Neural cell (in vitro differentiated cells): ENCODE measurements at regions not wholly inside any gene's neighbourhood (a gene's known extent, or its start where the extent isn't known, plus 50 kb on each side); places are given as distances from the start of the nearest gene placed in this dataset.

Experiments
- H2AFZ ChIP-seq: fragments of 200-600, 300-800 bp; sonication (generic), shearing (Covaris generic); 2 replicates; pipeline ENCODE4 v1.6.0; 2014; ENCODE audit warnings: low read depth, mild to moderate bottlenecking, antibody characterized with exemption, low read length, moderate library complexity
- H3F3A ChIP-seq: fragments of 200-600 bp; shearing (Covaris generic); 2 replicates; pipeline ENCODE4 v1.6.1; 2016; ENCODE audit warnings: mild to moderate bottlenecking, moderate library complexity, mixed read lengths, antibody characterized with exemption, low read length; ENCODE audit not compliant: insufficient read depth, poor library complexity, severe bottlenecking
- H3K27ac ChIP-seq: fragments of 200-600, 300-800 bp; sonication (generic), shearing (Covaris generic); 2 replicates; pipeline ENCODE4 v1.5.1; 2014; ENCODE audit warnings: mild to moderate bottlenecking, low read length, moderate library complexity
- H3K27me3 ChIP-seq: fragments of 300-800, 200-600 bp; sonication (generic), shearing (Covaris generic); 2 replicates; pipeline ENCODE4 v1.6.0; 2014; ENCODE audit warnings: mild to moderate bottlenecking, low read depth, low read length, moderate library complexity; ENCODE audit not compliant: insufficient read depth
- H3K36me3 ChIP-seq: fragments of 300-800, 200-600 bp; sonication (generic), shearing (Covaris generic); 2 replicates; pipeline ENCODE4 v1.5.1; 2014; ENCODE audit warnings: mild to moderate bottlenecking, antibody characterized with exemption, low read length, moderate library complexity; ENCODE audit not compliant: insufficient read depth
- H3K4me2 ChIP-seq: fragments of 300-800, 200-600 bp; sonication (generic), shearing (Covaris generic); 2 replicates; pipeline ENCODE4 v1.6.0; 2014; ENCODE audit warnings: mild to moderate bottlenecking, low read length
- H3K4me3 ChIP-seq: fragments of 300-800, 200-600 bp; sonication (generic), shearing (Covaris generic); 2 replicates; pipeline ENCODE4 v1.5.1; 2014; ENCODE audit warnings: mild to moderate bottlenecking, low read length, moderate library complexity
- H3K79me2 ChIP-seq: fragments of 200-600 bp; shearing (Covaris generic); replicated peaks from 2 replicates; pipeline ENCODE4 v1.6.0; 2014; ENCODE audit warnings: mild to moderate bottlenecking, low read length, moderate library complexity; ENCODE audit not compliant: insufficient read depth
- H3K9ac ChIP-seq: fragments of 300-800, 200-600 bp; sonication (generic), shearing (Covaris generic); 2 replicates; pipeline ENCODE4 v1.6.1; 2016; ENCODE audit warnings: mild to moderate bottlenecking, low read length, mixed read lengths
- H3K9me2 ChIP-seq: fragments of 200-600 bp; shearing (Covaris generic); 2 replicates; pipeline ENCODE4 v1.6.1; 2016; ENCODE audit warnings: mild to moderate bottlenecking, low read length, mixed read lengths; ENCODE audit not compliant: insufficient read depth
- H3K9me3 ChIP-seq: fragments of 200-600, 300-800 bp; sonication (generic), shearing (Covaris generic); 2 replicates; pipeline ENCODE4 v1.6.1; 2016; ENCODE audit warnings: mild to moderate bottlenecking, mixed run types, low read length, moderate library complexity, mixed read lengths
- H4K20me1 ChIP-seq: fragments of 200-600 bp; shearing (Covaris generic); 2 replicates; pipeline ENCODE4 v1.6.1; 2016; ENCODE audit warnings: mild to moderate bottlenecking, mixed run types; ENCODE audit not compliant: insufficient read depth
- EP300 ChIP-seq: fragments of 450-650 bp; conservative IDR thresholded peaks from 2 replicates; pipeline ENCODE4 v1.6.1; 2014; ENCODE audit warnings: antibody characterized with exemption, mild to moderate bottlenecking, moderate library complexity; ENCODE audit not compliant: poor library complexity, severe bottlenecking
- EZH2 ChIP-seq: fragments of 200-600, 300-800 bp; shearing (Covaris generic), sonication (generic); IDR thresholded peaks from 2 replicates; pipeline ENCODE4 v1.6.1; 2014; ENCODE audit warnings: antibody characterized with exemption, low read length, borderline replicate concordance, mild to moderate bottlenecking; ENCODE audit not compliant: insufficient read depth, poor library complexity, severe bottlenecking
- MXI1 ChIP-seq: fragments of 450-650 bp; conservative IDR thresholded peaks from 2 replicates; pipeline ENCODE4 v1.6.1; 2014; ENCODE audit warnings: antibody characterized with exemption, mild to moderate bottlenecking; ENCODE audit not compliant: poor library complexity, severe bottlenecking
- POLR2AphosphoS5 ChIP-seq: IDR thresholded peaks from 2 replicates; pipeline ENCODE4 v1.6.1; 2012
- RAD21 ChIP-seq: fragments of 450-650 bp; conservative IDR thresholded peaks from 2 replicates; pipeline ENCODE4 v1.6.1; 2014; ENCODE audit warnings: antibody characterized with exemption, mild to moderate bottlenecking, moderate library complexity
- SMC3 ChIP-seq: fragments of 450-650 bp; conservative IDR thresholded peaks from 2 replicates; pipeline ENCODE4 v1.6.1; 2014; ENCODE audit warnings: antibody characterized with exemption, mild to moderate bottlenecking, moderate library complexity; ENCODE audit not compliant: poor library complexity
- TAF1 ChIP-seq: IDR thresholded peaks from 2 replicates; pipeline ENCODE4 v1.6.1; 2012; ENCODE audit warnings: low read depth
- TF ChIP-seq, protein P1 (sequence below): fragments of 450-650 bp; IDR thresholded peaks from 2 replicates; pipeline ENCODE4 v1.5.1; 2014; ENCODE audit warnings: antibody characterized with exemption, mild to moderate bottlenecking, moderate library complexity; ENCODE audit not compliant: poor library complexity, severe bottlenecking
- TF ChIP-seq, protein P2 (sequence below): IDR thresholded peaks from 2 replicates; pipeline ENCODE4 v1.6.1; 2012; ENCODE audit warnings: borderline replicate concordance

DNA sequence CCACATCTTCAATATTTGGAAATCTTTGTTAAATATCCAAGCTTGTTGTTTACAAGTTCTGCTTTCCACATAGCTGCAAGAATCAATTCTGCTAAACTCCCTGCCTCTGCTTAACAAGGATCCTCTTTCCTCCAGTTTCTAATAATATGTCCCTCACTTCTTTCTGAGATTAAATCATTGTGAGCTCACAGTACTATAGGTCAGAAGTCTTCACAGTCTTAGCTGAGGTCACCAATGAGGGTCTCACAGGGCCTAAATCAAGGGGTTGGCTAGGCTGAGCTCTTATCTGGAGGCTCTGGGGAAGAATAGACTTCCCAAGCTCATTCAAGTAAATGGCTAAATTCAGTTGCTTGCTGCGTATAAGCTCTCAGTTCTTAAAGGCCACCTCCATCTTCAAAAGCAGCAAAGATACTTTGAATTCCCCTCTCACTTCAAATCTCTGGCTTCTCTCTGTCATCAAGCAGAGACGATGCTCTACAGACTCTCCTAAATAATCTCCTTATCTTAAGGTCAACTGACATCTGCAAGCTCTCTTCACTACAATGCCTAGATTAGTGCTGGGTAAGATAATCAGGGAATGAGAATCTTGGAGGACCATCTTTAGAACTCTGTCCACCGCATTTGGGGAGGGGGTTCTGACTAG lies 175.3 kb downstream of the PLPPR4 start:
- Histone ChIP-seq H2AFZ (no peak overlapping the region), H3K27ac (no peak overlapping the region), H3K27me3 (no peaks in the 10 kb centered on the region), H3K4me2 (no peak overlapping the region), H3K79me2 (no peaks in the 10 kb centered on the region), H3K9ac (no peak overlapping the region), H3F3A (no peaks in the 10 kb centered on the region), H3K9me3 (no peaks in the 10 kb centered on the region), H4K20me1 (no peaks in the 10 kb centered on the region), H3K36me3 (no peaks in the 10 kb centered on the region), H3K9me2 (no peaks in the 10 kb centered on the region), H3K4me3 (no peak overlapping the region)
- no peak for TF ChIP-seq RAD21
- no peak for TF ChIP-seq EZH2
- TF ChIP-seq SMC3 = no peak
- TF ChIP-seq POLR2AphosphoS5 = no peak
- TF ChIP-seq TAF1 = no peak
- TF ChIP-seq, protein P1, sequence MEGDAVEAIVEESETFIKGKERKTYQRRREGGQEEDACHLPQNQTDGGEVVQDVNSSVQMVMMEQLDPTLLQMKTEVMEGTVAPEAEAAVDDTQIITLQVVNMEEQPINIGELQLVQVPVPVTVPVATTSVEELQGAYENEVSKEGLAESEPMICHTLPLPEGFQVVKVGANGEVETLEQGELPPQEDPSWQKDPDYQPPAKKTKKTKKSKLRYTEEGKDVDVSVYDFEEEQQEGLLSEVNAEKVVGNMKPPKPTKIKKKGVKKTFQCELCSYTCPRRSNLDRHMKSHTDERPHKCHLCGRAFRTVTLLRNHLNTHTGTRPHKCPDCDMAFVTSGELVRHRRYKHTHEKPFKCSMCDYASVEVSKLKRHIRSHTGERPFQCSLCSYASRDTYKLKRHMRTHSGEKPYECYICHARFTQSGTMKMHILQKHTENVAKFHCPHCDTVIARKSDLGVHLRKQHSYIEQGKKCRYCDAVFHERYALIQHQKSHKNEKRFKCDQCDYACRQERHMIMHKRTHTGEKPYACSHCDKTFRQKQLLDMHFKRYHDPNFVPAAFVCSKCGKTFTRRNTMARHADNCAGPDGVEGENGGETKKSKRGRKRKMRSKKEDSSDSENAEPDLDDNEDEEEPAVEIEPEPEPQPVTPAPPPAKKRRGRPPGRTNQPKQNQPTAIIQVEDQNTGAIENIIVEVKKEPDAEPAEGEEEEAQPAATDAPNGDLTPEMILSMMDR = no peak
- no peak for TF ChIP-seq MXI1
- TF ChIP-seq EP300 = no peak
- TF ChIP-seq, protein P2, sequence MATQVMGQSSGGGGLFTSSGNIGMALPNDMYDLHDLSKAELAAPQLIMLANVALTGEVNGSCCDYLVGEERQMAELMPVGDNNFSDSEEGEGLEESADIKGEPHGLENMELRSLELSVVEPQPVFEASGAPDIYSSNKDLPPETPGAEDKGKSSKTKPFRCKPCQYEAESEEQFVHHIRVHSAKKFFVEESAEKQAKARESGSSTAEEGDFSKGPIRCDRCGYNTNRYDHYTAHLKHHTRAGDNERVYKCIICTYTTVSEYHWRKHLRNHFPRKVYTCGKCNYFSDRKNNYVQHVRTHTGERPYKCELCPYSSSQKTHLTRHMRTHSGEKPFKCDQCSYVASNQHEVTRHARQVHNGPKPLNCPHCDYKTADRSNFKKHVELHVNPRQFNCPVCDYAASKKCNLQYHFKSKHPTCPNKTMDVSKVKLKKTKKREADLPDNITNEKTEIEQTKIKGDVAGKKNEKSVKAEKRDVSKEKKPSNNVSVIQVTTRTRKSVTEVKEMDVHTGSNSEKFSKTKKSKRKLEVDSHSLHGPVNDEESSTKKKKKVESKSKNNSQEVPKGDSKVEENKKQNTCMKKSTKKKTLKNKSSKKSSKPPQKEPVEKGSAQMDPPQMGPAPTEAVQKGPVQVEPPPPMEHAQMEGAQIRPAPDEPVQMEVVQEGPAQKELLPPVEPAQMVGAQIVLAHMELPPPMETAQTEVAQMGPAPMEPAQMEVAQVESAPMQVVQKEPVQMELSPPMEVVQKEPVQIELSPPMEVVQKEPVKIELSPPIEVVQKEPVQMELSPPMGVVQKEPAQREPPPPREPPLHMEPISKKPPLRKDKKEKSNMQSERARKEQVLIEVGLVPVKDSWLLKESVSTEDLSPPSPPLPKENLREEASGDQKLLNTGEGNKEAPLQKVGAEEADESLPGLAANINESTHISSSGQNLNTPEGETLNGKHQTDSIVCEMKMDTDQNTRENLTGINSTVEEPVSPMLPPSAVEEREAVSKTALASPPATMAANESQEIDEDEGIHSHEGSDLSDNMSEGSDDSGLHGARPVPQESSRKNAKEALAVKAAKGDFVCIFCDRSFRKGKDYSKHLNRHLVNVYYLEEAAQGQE = no peak

DNA sequence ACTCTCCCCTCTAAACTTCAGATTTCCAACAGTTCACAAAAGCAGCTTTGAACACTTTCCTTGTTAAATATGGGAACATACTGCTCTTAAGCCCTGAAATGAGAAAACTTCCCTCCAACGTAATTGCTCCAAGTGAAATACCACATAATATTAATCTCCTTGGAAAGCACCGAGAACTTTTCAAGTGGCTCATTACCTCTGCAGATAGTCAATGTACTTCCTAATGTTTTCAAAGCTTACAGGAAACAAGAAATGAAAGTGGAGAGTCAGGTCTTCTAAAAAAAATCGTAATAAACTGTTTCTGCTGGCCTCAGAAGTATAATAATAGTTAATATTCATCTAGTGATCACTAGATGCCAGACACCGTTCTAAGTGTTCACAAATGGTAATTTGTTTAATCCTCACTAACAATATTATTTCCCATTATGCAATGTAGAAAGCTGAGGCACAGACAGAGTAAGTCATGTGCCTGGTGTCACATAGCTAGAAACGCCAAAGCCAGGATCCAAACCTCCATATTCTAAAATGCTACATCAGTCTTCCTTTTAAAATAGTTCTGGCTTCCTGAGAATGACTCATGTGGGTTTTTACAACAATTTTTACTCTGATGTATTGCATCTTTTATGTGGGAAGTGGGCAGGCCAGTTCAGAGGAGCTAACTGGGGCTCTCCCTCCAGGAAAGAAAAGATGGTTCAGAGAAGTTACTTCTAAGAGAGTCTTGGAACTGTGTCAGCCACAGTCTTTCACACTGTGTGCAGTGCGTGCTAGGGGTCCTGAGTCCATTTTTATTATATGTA lies 177.2 kb downstream of the PLPPR4 start:
- Histone ChIP-seq H4K20me1 (no peaks in the 10 kb centered on the region), H3K9me3 (no peaks in the 10 kb centered on the region), H3K4me2 (no peak overlapping the region), H2AFZ (no peak overlapping the region), H3K27ac (no peak overlapping the region), H3K79me2 (no peaks in the 10 kb centered on the region), H3K36me3 (no peaks in the 10 kb centered on the region), H3K27me3 (no peaks in the 10 kb centered on the region), H3K9me2 (no peaks in the 10 kb centered on the region), H3F3A (no peaks in the 10 kb centered on the region), H3K4me3 (no peak overlapping the region), H3K9ac (no peak overlapping the region)
- TF ChIP-seq, protein P1 = no peak
- TF ChIP-seq, protein P2 = no peak
- no peak for TF ChIP-seq EP300
- no peak for TF ChIP-seq MXI1
- no peak for TF ChIP-seq RAD21
- no peak for TF ChIP-seq TAF1
- TF ChIP-seq POLR2AphosphoS5 = no peak
- TF ChIP-seq EZH2 = no peak
- no peak for TF ChIP-seq SMC3
